Neural cell (in vitro differentiated cells): ENCODE measurements at regions not wholly inside any gene's neighbourhood (a gene's known extent, or its start where the extent isn't known, plus 50 kb on each side); places are given as distances from the start of the nearest gene placed in this dataset.
"Not testable (repeated sequence)": the region's sequence is repeated elsewhere in the genome, so short reads cannot be mapped to it uniquely, and the experiment has no call there.

Experiments used
- H2AFZ ChIP-seq: fragments of 200-600, 300-800 bp; sonication (generic), shearing (Covaris generic); 2 replicates; pipeline ENCODE4 v1.6.0; 2014; ENCODE audit warnings: low read depth, mild to moderate bottlenecking, antibody characterized with exemption, low read length, moderate library complexity
- H3F3A ChIP-seq: fragments of 200-600 bp; shearing (Covaris generic); 2 replicates; pipeline ENCODE4 v1.6.1; 2016; ENCODE audit warnings: mild to moderate bottlenecking, moderate library complexity, mixed read lengths, antibody characterized with exemption, low read length; ENCODE audit not compliant: insufficient read depth, poor library complexity, severe bottlenecking
- H3K27ac ChIP-seq: fragments of 200-600, 300-800 bp; sonication (generic), shearing (Covaris generic); 2 replicates; pipeline ENCODE4 v1.5.1; 2014; ENCODE audit warnings: mild to moderate bottlenecking, low read length, moderate library complexity
- H3K27me3 ChIP-seq: fragments of 300-800, 200-600 bp; sonication (generic), shearing (Covaris generic); 2 replicates; pipeline ENCODE4 v1.6.0; 2014; ENCODE audit warnings: mild to moderate bottlenecking, low read depth, low read length, moderate library complexity; ENCODE audit not compliant: insufficient read depth
- H3K36me3 ChIP-seq: fragments of 300-800, 200-600 bp; sonication (generic), shearing (Covaris generic); 2 replicates; pipeline ENCODE4 v1.5.1; 2014; ENCODE audit warnings: mild to moderate bottlenecking, antibody characterized with exemption, low read length, moderate library complexity; ENCODE audit not compliant: insufficient read depth
- H3K4me2 ChIP-seq: fragments of 300-800, 200-600 bp; sonication (generic), shearing (Covaris generic); 2 replicates; pipeline ENCODE4 v1.6.0; 2014; ENCODE audit warnings: mild to moderate bottlenecking, low read length
- H3K4me3 ChIP-seq: fragments of 300-800, 200-600 bp; sonication (generic), shearing (Covaris generic); 2 replicates; pipeline ENCODE4 v1.5.1; 2014; ENCODE audit warnings: mild to moderate bottlenecking, low read length, moderate library complexity
- H3K79me2 ChIP-seq: fragments of 200-600 bp; shearing (Covaris generic); replicated peaks from 2 replicates; pipeline ENCODE4 v1.6.0; 2014; ENCODE audit warnings: mild to moderate bottlenecking, low read length, moderate library complexity; ENCODE audit not compliant: insufficient read depth
- H3K9ac ChIP-seq: fragments of 300-800, 200-600 bp; sonication (generic), shearing (Covaris generic); 2 replicates; pipeline ENCODE4 v1.6.1; 2016; ENCODE audit warnings: mild to moderate bottlenecking, low read length, mixed read lengths
- H3K9me2 ChIP-seq: fragments of 200-600 bp; shearing (Covaris generic); 2 replicates; pipeline ENCODE4 v1.6.1; 2016; ENCODE audit warnings: mild to moderate bottlenecking, low read length, mixed read lengths; ENCODE audit not compliant: insufficient read depth
- H3K9me3 ChIP-seq: fragments of 200-600, 300-800 bp; sonication (generic), shearing (Covaris generic); 2 replicates; pipeline ENCODE4 v1.6.1; 2016; ENCODE audit warnings: mild to moderate bottlenecking, mixed run types, low read length, moderate library complexity, mixed read lengths
- H4K20me1 ChIP-seq: fragments of 200-600 bp; shearing (Covaris generic); 2 replicates; pipeline ENCODE4 v1.6.1; 2016; ENCODE audit warnings: mild to moderate bottlenecking, mixed run types; ENCODE audit not compliant: insufficient read depth
- EP300 ChIP-seq: fragments of 450-650 bp; conservative IDR thresholded peaks from 2 replicates; pipeline ENCODE4 v1.6.1; 2014; ENCODE audit warnings: antibody characterized with exemption, mild to moderate bottlenecking, moderate library complexity; ENCODE audit not compliant: poor library complexity, severe bottlenecking
- EZH2 ChIP-seq: fragments of 200-600, 300-800 bp; shearing (Covaris generic), sonication (generic); IDR thresholded peaks from 2 replicates; pipeline ENCODE4 v1.6.1; 2014; ENCODE audit warnings: antibody characterized with exemption, low read length, borderline replicate concordance, mild to moderate bottlenecking; ENCODE audit not compliant: insufficient read depth, poor library complexity, severe bottlenecking
- MXI1 ChIP-seq: fragments of 450-650 bp; conservative IDR thresholded peaks from 2 replicates; pipeline ENCODE4 v1.6.1; 2014; ENCODE audit warnings: antibody characterized with exemption, mild to moderate bottlenecking; ENCODE audit not compliant: poor library complexity, severe bottlenecking
- POLR2AphosphoS5 ChIP-seq: IDR thresholded peaks from 2 replicates; pipeline ENCODE4 v1.6.1; 2012
- RAD21 ChIP-seq: fragments of 450-650 bp; conservative IDR thresholded peaks from 2 replicates; pipeline ENCODE4 v1.6.1; 2014; ENCODE audit warnings: antibody characterized with exemption, mild to moderate bottlenecking, moderate library complexity
- SMC3 ChIP-seq: fragments of 450-650 bp; conservative IDR thresholded peaks from 2 replicates; pipeline ENCODE4 v1.6.1; 2014; ENCODE audit warnings: antibody characterized with exemption, mild to moderate bottlenecking, moderate library complexity; ENCODE audit not compliant: poor library complexity
- TAF1 ChIP-seq: IDR thresholded peaks from 2 replicates; pipeline ENCODE4 v1.6.1; 2012; ENCODE audit warnings: low read depth
- TF ChIP-seq, protein P1 (sequence below): fragments of 450-650 bp; IDR thresholded peaks from 2 replicates; pipeline ENCODE4 v1.5.1; 2014; ENCODE audit warnings: antibody characterized with exemption, mild to moderate bottlenecking, moderate library complexity; ENCODE audit not compliant: poor library complexity, severe bottlenecking
- TF ChIP-seq, protein P2 (sequence below): IDR thresholded peaks from 2 replicates; pipeline ENCODE4 v1.6.1; 2012; ENCODE audit warnings: borderline replicate concordance

GRCh38 chr10:9126728-9127127 lies 1072.2 kb downstream of the GATA3 start:
- Histone ChIP-seq H4K20me1 (no peaks in the 10 kb centered on the region), H2AFZ (no peak overlapping the region), H3K36me3 (no peaks in the 10 kb centered on the region), H3K79me2 (no peaks in the 10 kb centered on the region), H3F3A (no peaks in the 10 kb centered on the region), H3K9ac (no peak overlapping the region), H3K27ac (no peak overlapping the region), H3K4me2 (no peak overlapping the region), H3K9me3 (no peaks in the 10 kb centered on the region), H3K9me2 (no peaks in the 10 kb centered on the region), H3K27me3 (no peaks in the 10 kb centered on the region), H3K4me3 (no peak overlapping the region)
- no peak for TF ChIP-seq MXI1
- TF ChIP-seq, protein P1, sequence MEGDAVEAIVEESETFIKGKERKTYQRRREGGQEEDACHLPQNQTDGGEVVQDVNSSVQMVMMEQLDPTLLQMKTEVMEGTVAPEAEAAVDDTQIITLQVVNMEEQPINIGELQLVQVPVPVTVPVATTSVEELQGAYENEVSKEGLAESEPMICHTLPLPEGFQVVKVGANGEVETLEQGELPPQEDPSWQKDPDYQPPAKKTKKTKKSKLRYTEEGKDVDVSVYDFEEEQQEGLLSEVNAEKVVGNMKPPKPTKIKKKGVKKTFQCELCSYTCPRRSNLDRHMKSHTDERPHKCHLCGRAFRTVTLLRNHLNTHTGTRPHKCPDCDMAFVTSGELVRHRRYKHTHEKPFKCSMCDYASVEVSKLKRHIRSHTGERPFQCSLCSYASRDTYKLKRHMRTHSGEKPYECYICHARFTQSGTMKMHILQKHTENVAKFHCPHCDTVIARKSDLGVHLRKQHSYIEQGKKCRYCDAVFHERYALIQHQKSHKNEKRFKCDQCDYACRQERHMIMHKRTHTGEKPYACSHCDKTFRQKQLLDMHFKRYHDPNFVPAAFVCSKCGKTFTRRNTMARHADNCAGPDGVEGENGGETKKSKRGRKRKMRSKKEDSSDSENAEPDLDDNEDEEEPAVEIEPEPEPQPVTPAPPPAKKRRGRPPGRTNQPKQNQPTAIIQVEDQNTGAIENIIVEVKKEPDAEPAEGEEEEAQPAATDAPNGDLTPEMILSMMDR = no peak
- no peak for TF ChIP-seq TAF1
- TF ChIP-seq SMC3 = no peak
- TF ChIP-seq EZH2 = no peak
- TF ChIP-seq, protein P2, sequence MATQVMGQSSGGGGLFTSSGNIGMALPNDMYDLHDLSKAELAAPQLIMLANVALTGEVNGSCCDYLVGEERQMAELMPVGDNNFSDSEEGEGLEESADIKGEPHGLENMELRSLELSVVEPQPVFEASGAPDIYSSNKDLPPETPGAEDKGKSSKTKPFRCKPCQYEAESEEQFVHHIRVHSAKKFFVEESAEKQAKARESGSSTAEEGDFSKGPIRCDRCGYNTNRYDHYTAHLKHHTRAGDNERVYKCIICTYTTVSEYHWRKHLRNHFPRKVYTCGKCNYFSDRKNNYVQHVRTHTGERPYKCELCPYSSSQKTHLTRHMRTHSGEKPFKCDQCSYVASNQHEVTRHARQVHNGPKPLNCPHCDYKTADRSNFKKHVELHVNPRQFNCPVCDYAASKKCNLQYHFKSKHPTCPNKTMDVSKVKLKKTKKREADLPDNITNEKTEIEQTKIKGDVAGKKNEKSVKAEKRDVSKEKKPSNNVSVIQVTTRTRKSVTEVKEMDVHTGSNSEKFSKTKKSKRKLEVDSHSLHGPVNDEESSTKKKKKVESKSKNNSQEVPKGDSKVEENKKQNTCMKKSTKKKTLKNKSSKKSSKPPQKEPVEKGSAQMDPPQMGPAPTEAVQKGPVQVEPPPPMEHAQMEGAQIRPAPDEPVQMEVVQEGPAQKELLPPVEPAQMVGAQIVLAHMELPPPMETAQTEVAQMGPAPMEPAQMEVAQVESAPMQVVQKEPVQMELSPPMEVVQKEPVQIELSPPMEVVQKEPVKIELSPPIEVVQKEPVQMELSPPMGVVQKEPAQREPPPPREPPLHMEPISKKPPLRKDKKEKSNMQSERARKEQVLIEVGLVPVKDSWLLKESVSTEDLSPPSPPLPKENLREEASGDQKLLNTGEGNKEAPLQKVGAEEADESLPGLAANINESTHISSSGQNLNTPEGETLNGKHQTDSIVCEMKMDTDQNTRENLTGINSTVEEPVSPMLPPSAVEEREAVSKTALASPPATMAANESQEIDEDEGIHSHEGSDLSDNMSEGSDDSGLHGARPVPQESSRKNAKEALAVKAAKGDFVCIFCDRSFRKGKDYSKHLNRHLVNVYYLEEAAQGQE = no peak
- no peak for TF ChIP-seq RAD21
- no peak for TF ChIP-seq POLR2AphosphoS5
- no peak for TF ChIP-seq EP300

DNA sequence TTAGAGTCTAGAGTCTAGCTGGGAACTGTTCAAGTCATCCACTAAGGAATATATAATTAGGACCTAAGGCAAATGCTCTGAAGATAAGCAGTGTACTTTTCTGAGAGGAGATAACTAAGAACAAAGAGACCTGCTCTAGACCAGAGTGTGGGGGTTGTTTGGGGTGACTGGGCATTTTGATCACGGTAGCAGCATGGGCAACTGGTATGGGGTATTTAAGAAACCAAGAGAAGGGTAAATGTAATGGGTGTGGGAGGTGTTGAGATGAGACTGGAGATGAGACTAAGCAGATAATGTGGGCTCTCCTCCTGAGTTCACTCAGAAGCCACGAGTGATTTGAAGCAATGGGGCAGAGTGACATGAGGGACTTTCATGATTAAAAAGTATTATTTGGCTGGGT lies 1082.9 kb downstream of the GATA3 start:
- TF ChIP-seq MXI1 (no peak), TAF1 (no peak), RAD21 (no peak), SMC3 (no peak)
- TF ChIP-seq, protein P1 = no peak
- TF ChIP-seq, protein P2 = no peak
- Histone ChIP-seq H3K9ac (no peak overlapping the region), H3K36me3 (no peaks in the 10 kb centered on the region), H3K27ac (no peak overlapping the region), H2AFZ (no peak overlapping the region), H3K9me3 (peaks cover under 1% of the 10 kb centered on the region), H3K4me3 (no peak overlapping the region), H3K9me2 (no peaks in the 10 kb centered on the region), H3K4me2 (no peak overlapping the region), H3K27me3 (no peaks in the 10 kb centered on the region), H3K79me2 (no peaks in the 10 kb centered on the region), H3F3A (no peaks in the 10 kb centered on the region), H4K20me1 (no peaks in the 10 kb centered on the region)

- H3K4me3 ChIP-seq, H3K4me2 ChIP-seq, H3F3A ChIP-seq, H2AFZ ChIP-seq, H3K27ac ChIP-seq, H3K79me2 ChIP-seq, H3K27me3 ChIP-seq, H3K9ac ChIP-seq, H3K36me3 ChIP-seq, H4K20me1 ChIP-seq, H3K9me2 ChIP-seq, H3K9me3 ChIP-seq: not testable (repeated sequence)
These were observed 1084.3 kb downstream of the GATA3 start for GRCh38 chr10:9138829-9139228.
